Mesenchymal stem cell (in vitro differentiated cells and primary cell): ENCODE measurements at regions not wholly inside any gene's neighbourhood (a gene's known extent, or its start where the extent isn't known, plus 50 kb on each side); places are given as distances from the start of the nearest gene placed in this dataset.

Experiments
- DNase-seq: peaks from one replicate; pipeline ENCODE4 v3.0.0-alpha.2; 2013
- H2AFZ ChIP-seq: one replicate; pipeline ENCODE4 v1.6.1; 2013; ENCODE audit warnings: low read depth, mild to moderate bottlenecking, control low read depth, inconsistent platforms, low read length, moderate library complexity
- H2AK5ac ChIP-seq: 2 replicates; pipeline ENCODE4 v1.6.1; 2013; ENCODE audit warnings: low read length, moderate library complexity, mild to moderate bottlenecking, inconsistent platforms; ENCODE audit not compliant: severe bottlenecking
- H2BK120ac ChIP-seq: one replicate; pipeline ENCODE4 v1.6.1; 2013; ENCODE audit warnings: low read depth, mild to moderate bottlenecking, inconsistent platforms, low read length, moderate library complexity
- H2BK12ac ChIP-seq, 2 experiments: one replicate each; pipeline ENCODE4 v1.6.1; 2013; ENCODE audit warnings: inconsistent platforms in 2 of 2, low read length in 2 of 2, mild to moderate bottlenecking in 2 of 2, moderate library complexity in 2 of 2, control low read depth in 1 of 2
- H2BK15ac ChIP-seq: one replicate; pipeline ENCODE4 v1.6.1; 2013; ENCODE audit warnings: mild to moderate bottlenecking, low read depth, inconsistent platforms; ENCODE audit not compliant: poor library complexity, severe bottlenecking
- H2BK5ac ChIP-seq: 2 replicates; pipeline ENCODE4 v1.6.1; 2013; ENCODE audit warnings: low read depth, mild to moderate bottlenecking, low read length, control low read depth, inconsistent platforms; ENCODE audit not compliant: poor library complexity, severe bottlenecking
- H3K14ac ChIP-seq, 2 experiments: one replicate each; pipeline ENCODE4 v1.6.1; 2013; ENCODE audit warnings: inconsistent platforms in 2 of 2, low read length in 2 of 2, control low read depth in 1 of 2, mild to moderate bottlenecking in 1 of 2, moderate library complexity in 1 of 2
- H3K18ac ChIP-seq, 2 experiments: one replicate each; pipeline ENCODE4 v1.6.1; 2013; ENCODE audit warnings: inconsistent platforms in 2 of 2, low read length in 2 of 2, control low read depth in 1 of 2, low read depth in 1 of 2, mild to moderate bottlenecking in 1 of 2
- H3K23ac ChIP-seq, 2 experiments: one replicate each; pipeline ENCODE4 v1.6.1; 2013; ENCODE audit warnings: inconsistent platforms in 2 of 2, low read length in 2 of 2, mild to moderate bottlenecking in 2 of 2, moderate library complexity in 2 of 2, control low read depth in 1 of 2
- H3K27ac ChIP-seq: 2 replicates; pipeline ENCODE4 v1.5.1; 2013; ENCODE audit warnings: mild to moderate bottlenecking, moderate library complexity, low read length, control low read depth, inconsistent platforms; ENCODE audit not compliant: poor library complexity, severe bottlenecking
- H3K27me3 ChIP-seq, 2 experiments: 2 replicates each; pipeline versions ENCODE4 v1.6.1 to v1.7.0; 2013; ENCODE audit warnings: low read length in 2 of 2, mild to moderate bottlenecking in 2 of 2, moderate library complexity in 2 of 2, control low read depth in 1 of 2, inconsistent platforms in 1 of 2; ENCODE audit not compliant: control insufficient read depth in 1 of 2, insufficient read depth in 1 of 2
- H3K36me3 ChIP-seq, 2 experiments: 2 replicates each; pipeline versions ENCODE4 v1.6.1 to v1.7.0; 2013; ENCODE audit warnings: low read length in 2 of 2, control low read depth in 1 of 2, inconsistent platforms in 1 of 2, low read depth in 1 of 2, mild to moderate bottlenecking in 1 of 2; ENCODE audit not compliant: insufficient read depth in 2 of 2, control insufficient read depth in 1 of 2
- H3K4ac ChIP-seq, 2 experiments: one replicate each; pipeline ENCODE4 v1.6.1; 2013; ENCODE audit warnings: inconsistent platforms in 2 of 2, low read length in 2 of 2, mild to moderate bottlenecking in 2 of 2, moderate library complexity in 2 of 2, control low read depth in 1 of 2, low read depth in 1 of 2
- H3K4me1 ChIP-seq: 2 replicates; pipeline ENCODE4 v1.6.1; 2013; ENCODE audit warnings: low read depth, low read length, control low read depth; ENCODE audit not compliant: control insufficient read depth, insufficient read depth
- H3K4me2 ChIP-seq: 2 replicates; pipeline ENCODE4 v1.6.1; 2013; ENCODE audit warnings: low read length, mild to moderate bottlenecking, inconsistent platforms; ENCODE audit not compliant: poor library complexity, severe bottlenecking
- H3K4me3 ChIP-seq, 2 experiments: 2 replicates each; pipeline versions ENCODE4 v1.5.1 to v1.7.0; 2013; ENCODE audit warnings: low read length in 2 of 2, mild to moderate bottlenecking in 2 of 2, control low read depth in 1 of 2, low read depth in 1 of 2; ENCODE audit not compliant: insufficient read depth in 1 of 2
- H3K79me1 ChIP-seq: replicated peaks from 2 replicates; pipeline ENCODE4 v1.6.1; 2013; ENCODE audit warnings: mild to moderate bottlenecking, control low read depth, low read length, inconsistent platforms; ENCODE audit not compliant: poor library complexity, severe bottlenecking
- H3K9ac ChIP-seq: 2 replicates; pipeline ENCODE4 v1.7.0; 2013; ENCODE audit warnings: mild to moderate bottlenecking, low read length, moderate library complexity
- H3K9me3 ChIP-seq: 2 replicates; pipeline ENCODE4 v1.7.0; 2013; ENCODE audit warnings: mild to moderate bottlenecking, low read length; ENCODE audit not compliant: control insufficient read depth
- H4K8ac ChIP-seq: one replicate; pipeline ENCODE4 v1.6.1; 2013; ENCODE audit warnings: inconsistent platforms, mild to moderate bottlenecking, low read length, moderate library complexity
- H4K91ac ChIP-seq: one replicate; pipeline ENCODE4 v1.6.1; 2013; ENCODE audit warnings: mild to moderate bottlenecking, low read length, inconsistent platforms
- WGBS: methylation state at CpG from one replicate; pipeline ENCODE4 v1.1.7; 2013; ENCODE audit warnings: mixed read lengths; 5-methylcytosine and 5-hydroxymethylcytosine counted together

DNA sequence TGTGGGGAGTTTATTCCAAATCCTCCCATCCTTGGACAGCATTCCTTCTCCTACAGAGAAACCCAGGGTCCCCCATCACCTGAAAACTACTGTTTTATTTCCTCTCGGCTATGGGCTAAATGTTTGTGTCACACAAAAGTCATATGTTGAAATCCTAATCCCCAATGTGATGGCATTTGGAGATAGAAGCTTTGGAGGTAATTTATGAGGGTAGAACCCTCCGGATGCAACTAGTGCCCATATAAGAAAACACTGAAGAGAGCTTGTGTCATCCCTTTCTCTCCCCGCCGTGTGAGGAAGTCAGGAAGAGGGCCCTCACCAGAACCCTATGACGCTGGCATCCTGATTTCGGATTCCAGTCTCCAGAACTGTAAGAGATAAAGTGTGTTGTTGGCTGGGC lies 127.8 kb upstream of the NOCT start:
- no peak overlapping the region for H2BK12ac ChIP-seq
- H2BK120ac ChIP-seq: no peak overlapping the region
- no peaks in the 10 kb centered on the region for H3K79me1 ChIP-seq
- DNase-seq: no peak
- no peak overlapping the region for H2BK15ac ChIP-seq
- no peak overlapping the region for H3K14ac ChIP-seq
- no peak overlapping the region for H2BK5ac ChIP-seq
- H3K27ac ChIP-seq: no peak overlapping the region
- no peaks in the 10 kb centered on the region for H3K9me3 ChIP-seq
- no peak overlapping the region for H3K23ac ChIP-seq
- H2AK5ac ChIP-seq: no peak overlapping the region
- no peak overlapping the region for H3K9ac ChIP-seq
- no peak overlapping the region for H4K91ac ChIP-seq
- no peak overlapping the region for H2AFZ ChIP-seq
- H3K4me3 ChIP-seq: no peak overlapping the region
- 92% methylated on average over 4 of the region's 6 CpGs for WGBS
- no peak overlapping the region for H4K8ac ChIP-seq
- H3K4me1 ChIP-seq: no peaks in the 10 kb centered on the region
- no peak overlapping the region for H3K4me2 ChIP-seq
- H3K36me3 ChIP-seq: no peaks in the 10 kb centered on the region
- H3K18ac ChIP-seq: no peak overlapping the region
- no peak overlapping the region for H3K4ac ChIP-seq
- H3K27me3 ChIP-seq: no peaks in the 10 kb centered on the region

DNA sequence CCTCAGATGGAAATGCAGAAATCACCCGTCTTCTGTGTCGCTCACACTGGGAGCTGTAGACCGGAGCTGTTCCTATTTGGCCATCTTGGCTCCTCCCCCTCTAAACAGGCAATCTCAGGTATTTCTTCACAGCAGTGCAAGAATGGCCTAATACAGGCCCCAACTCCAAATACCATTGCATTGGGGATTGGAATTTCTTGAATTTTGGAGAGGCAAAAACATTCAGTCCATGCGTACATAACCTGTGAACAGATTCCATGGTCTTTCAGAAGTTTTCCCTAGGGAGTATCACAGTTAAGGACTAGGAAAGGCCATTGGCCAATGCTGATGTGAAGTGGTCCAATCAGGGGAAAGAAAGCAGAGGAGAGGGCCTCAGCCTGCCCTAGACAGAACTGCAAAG lies 128.2 kb upstream of the NOCT start:
- Histone ChIP-seq H2BK5ac (no peak overlapping the region), H3K9ac (no peak overlapping the region), H3K4ac (no peak overlapping the region), H3K27ac (no peak overlapping the region), H4K91ac (no peak overlapping the region), H3K36me3 (no peaks in the 10 kb centered on the region), H2BK15ac (no peak overlapping the region), H3K23ac (no peak overlapping the region), H3K9me3 (no peaks in the 10 kb centered on the region), H2BK120ac (no peak overlapping the region), H2AK5ac (no peak overlapping the region), H3K4me3 (no peak overlapping the region), H3K18ac (no peak overlapping the region), H3K79me1 (no peaks in the 10 kb centered on the region), H3K27me3 (no peaks in the 10 kb centered on the region), H3K14ac (no peak overlapping the region), H4K8ac (no peak overlapping the region), H2BK12ac (no peak overlapping the region), H2AFZ (no peak overlapping the region), H3K4me1 (no peaks in the 10 kb centered on the region), H3K4me2 (no peak overlapping the region)
- DNase-seq: no peak
- WGBS: 91% methylated on average over 4 of the region's 4 CpGs

DNA sequence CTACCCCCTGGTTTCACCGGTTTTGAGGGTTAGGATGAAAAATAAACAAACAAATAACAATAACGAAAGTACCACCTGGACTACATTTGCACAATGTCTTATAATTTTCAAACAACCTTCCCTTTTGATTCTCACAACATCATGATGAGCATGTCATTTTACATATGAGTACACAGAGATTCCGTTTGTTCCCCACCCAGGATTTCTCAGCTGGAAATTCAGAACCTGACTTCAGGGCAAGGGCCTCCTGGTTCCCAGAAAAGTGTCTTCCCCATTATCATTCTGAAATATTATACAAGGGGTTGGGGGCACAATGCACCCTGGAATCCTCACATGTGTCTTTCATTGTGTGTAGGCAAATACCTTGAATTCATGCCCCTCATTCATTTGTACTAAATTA lies 135.8 kb upstream of the NOCT start:
- Histone ChIP-seq H3K4me2 (no peak overlapping the region), H3K9me3 (no peaks in the 10 kb centered on the region), H2BK12ac (no peak overlapping the region), H3K4me3 (no peak overlapping the region), H3K36me3 (no peaks in the 10 kb centered on the region), H3K27me3 (peaks cover 0 to 4% of the 10 kb centered on the region in 2 experiments), H3K23ac (no peak overlapping the region), H2AK5ac (no peak overlapping the region), H2BK5ac (no peak overlapping the region), H2BK120ac (no peak overlapping the region), H3K4me1 (peaks cover 6% of the 10 kb centered on the region), H2AFZ (no peak overlapping the region), H4K8ac (no peak overlapping the region), H3K14ac (no peak overlapping the region), H2BK15ac (no peak overlapping the region), H3K4ac (no peak overlapping the region), H3K27ac (no peak overlapping the region), H3K9ac (no peak overlapping the region), H3K79me1 (no peaks in the 10 kb centered on the region), H4K91ac (no peak overlapping the region), H3K18ac (no peak overlapping the region)
- no peak for DNase-seq
- WGBS: 85% methylated on average over 3 of the region's 3 CpGs

DNA sequence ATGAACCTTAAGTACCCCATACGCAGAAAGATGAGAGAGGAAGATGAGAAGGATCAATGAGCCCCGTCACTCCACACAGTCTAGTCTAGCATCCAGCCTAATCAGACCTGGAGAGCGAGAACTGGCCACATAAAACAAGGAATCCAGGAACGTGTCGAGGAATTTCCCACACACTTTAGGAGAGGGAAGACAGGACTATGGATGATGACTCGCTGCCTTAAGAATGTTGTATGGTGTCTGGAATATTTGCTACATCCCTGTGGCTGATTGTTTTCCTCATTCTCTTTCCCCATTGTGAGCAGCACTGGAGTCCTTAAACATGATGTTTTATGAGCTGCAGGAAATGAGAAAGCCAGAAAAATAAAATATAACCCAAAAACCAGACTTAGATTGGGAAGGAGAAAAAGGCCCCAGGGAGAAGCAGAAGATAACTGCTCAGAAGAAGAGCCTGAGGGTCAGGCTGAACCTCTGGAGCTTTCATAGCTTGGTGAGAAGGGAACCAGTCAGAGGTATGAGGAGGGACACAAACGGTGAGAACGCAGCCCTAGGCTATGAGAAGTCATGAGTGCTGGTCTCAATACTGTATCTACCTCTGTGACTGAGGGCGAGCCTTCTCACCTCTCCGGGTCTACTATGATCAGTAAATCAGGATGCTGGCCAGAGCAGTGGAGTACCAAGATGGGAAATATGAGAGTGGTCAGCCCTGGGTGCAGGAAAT lies 139.5 kb upstream of the NOCT start:
- Histone ChIP-seq H3K18ac (peak overlapping the region in 1 of 2 experiments; percentile 71), H2BK5ac (no peak overlapping the region), H2AFZ (no peak overlapping the region), H4K8ac (no peak overlapping the region), H3K27ac (peak overlapping the region; percentile 63), H2BK15ac (no peak overlapping the region), H3K4me1 (peaks cover 6% of the 10 kb centered on the region), H3K27me3 (peaks cover 0 to 26% of the 10 kb centered on the region in 2 experiments), H3K4me2 (no peak overlapping the region), H2BK12ac (peak overlapping the region in 1 of 2 experiments; percentile 38), H3K79me1 (no peaks in the 10 kb centered on the region), H3K4me3 (no peak overlapping the region), H3K23ac (no peak overlapping the region), H3K9me3 (no peaks in the 10 kb centered on the region), H3K4ac (no peak overlapping the region), H3K9ac (no peak overlapping the region), H3K36me3 (no peaks in the 10 kb centered on the region), H2AK5ac (peak overlapping the region; percentile 68), H4K91ac (no peak overlapping the region), H3K14ac (no peak overlapping the region), H2BK120ac (no peak overlapping the region)
- 40% methylated on average over 10 of the region's 10 CpGs for WGBS
- DNase-seq: peak; percentile 84
